ENCODE measurements at regions not wholly inside any gene's neighbourhood (a gene's known extent, or its start where the extent isn't known, plus 50 kb on each side); places are given as distances from the start of the nearest gene placed in this dataset.

DNA sequence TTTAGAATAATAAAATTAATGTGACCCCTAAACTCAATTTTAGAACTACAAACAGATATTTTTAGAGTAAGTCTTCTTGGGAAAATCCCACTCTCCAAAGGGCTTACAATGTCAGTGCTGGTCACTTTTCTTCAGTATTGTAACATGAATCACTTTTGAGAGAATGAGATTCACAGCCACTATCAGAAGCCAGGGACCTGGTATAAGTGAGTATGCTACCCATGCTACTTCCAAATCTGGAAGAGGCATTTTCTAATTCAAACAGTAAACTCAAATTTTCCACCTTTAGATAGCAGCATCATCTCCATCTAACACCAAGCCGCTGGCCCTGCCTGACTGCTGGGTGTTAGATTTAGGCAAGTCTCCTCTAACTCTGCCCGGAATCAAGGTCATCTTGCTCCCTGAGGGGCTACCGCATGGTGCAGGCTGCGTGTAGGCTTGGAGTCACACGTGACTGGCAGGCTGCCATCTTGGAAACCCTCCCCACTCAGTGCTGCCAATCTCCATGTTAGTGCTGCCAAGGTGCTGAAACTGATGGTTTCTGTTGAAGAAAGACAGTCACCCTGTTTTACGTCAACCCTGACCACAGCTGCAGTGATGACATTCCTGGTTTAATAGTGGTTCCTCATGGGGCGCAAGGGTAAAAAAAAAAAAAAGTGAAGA is 882.9 kb upstream of the B3GALT2 start:
- Histone ChIP-seq H3K27me3 (ENCODE audit: control insufficient read depth, low read length) (no peaks in the 10 kb centered on the region), H3K79me2 (ENCODE audit: control insufficient read depth, low read length) (no peaks in the 10 kb centered on the region), H3K9me3 (ENCODE audit: control insufficient read depth, insufficient read depth, low read length) (no peaks in the 10 kb centered on the region), H3K9me2 (replicated peaks; ENCODE audit: control insufficient read depth, low read length) (no peaks in the 10 kb centered on the region), H3K36me3 (ENCODE audit: control insufficient read depth, low read length) (no peaks in the 10 kb centered on the region), H4K20me1 (ENCODE audit: control insufficient read depth, insufficient read depth, low read depth, low read length) (no peaks in the 10 kb centered on the region), H3F3A (ENCODE audit: control insufficient read depth, insufficient read depth) (no peaks in the 10 kb centered on the region), H3K4me3 (ENCODE audit: low read length) (no peak overlapping the region), H3K4me1 (ENCODE audit: control insufficient read depth, low read length) (no peaks in the 10 kb centered on the region), H3K27ac (ENCODE audit: low read depth, low read length) (no peak overlapping the region), H3K4me2 (ENCODE audit: low read length) (no peak overlapping the region)
- TF ChIP-seq CTCF (IDR thresholded peaks at IDR 0.05; ENCODE audit: low read depth, low read length, poor library complexity, severe bottlenecking) (no peak), EZH2phosphoT487 (IDR thresholded peaks at IDR 0.05; ENCODE audit: borderline replicate concordance, low read length) (no peak)

GRCh38 chr1:194068446-194069167 is 882.2 kb upstream of the B3GALT2 start:
- Histone ChIP-seq H3K36me3 (ENCODE audit: control insufficient read depth, low read length) (no peaks in the 10 kb centered on the region), H3K9me3 (ENCODE audit: control insufficient read depth, insufficient read depth, low read length) (no peaks in the 10 kb centered on the region), H3K79me2 (ENCODE audit: control insufficient read depth, low read length) (no peaks in the 10 kb centered on the region), H3K4me3 (ENCODE audit: low read length) (no peak overlapping the region), H4K20me1 (ENCODE audit: control insufficient read depth, insufficient read depth, low read depth, low read length) (no peaks in the 10 kb centered on the region), H3K27me3 (ENCODE audit: control insufficient read depth, low read length) (no peaks in the 10 kb centered on the region), H3K4me1 (ENCODE audit: control insufficient read depth, low read length) (no peaks in the 10 kb centered on the region), H3F3A (ENCODE audit: control insufficient read depth, insufficient read depth) (no peaks in the 10 kb centered on the region), H3K27ac (ENCODE audit: low read depth, low read length) (no peak overlapping the region), H3K4me2 (ENCODE audit: low read length) (no peak overlapping the region), H3K9me2 (replicated peaks; ENCODE audit: control insufficient read depth, low read length) (no peaks in the 10 kb centered on the region)
- no peak for TF ChIP-seq CTCF (IDR thresholded peaks at IDR 0.05; ENCODE audit: low read depth, low read length, poor library complexity, severe bottlenecking)

GRCh38 chr1:194067772-194068171 is 881.4 kb upstream of the B3GALT2 start:
- H3K27me3 ChIP-seq (ENCODE audit: control insufficient read depth, low read length), result no peaks in the 10 kb centered on the region
- no peaks in the 10 kb centered on the region for H4K20me1 ChIP-seq (ENCODE audit: control insufficient read depth, insufficient read depth, low read depth, low read length)
- no peaks in the 10 kb centered on the region for H3K9me2 ChIP-seq (replicated peaks; ENCODE audit: control insufficient read depth, low read length)
- H3K4me3 ChIP-seq (ENCODE audit: low read length), result no peak overlapping the region
- no peak overlapping the region for H3K27ac ChIP-seq (ENCODE audit: low read depth, low read length)
- H3K79me2 ChIP-seq (ENCODE audit: control insufficient read depth, low read length), result no peaks in the 10 kb centered on the region
- no peaks in the 10 kb centered on the region for H3F3A ChIP-seq (ENCODE audit: control insufficient read depth, insufficient read depth)
- H3K4me2 ChIP-seq (ENCODE audit: low read length), result no peak overlapping the region
- TF ChIP-seq EZH2phosphoT487 (IDR thresholded peaks at IDR 0.05; ENCODE audit: borderline replicate concordance, low read length) (no peak), CTCF (IDR thresholded peaks at IDR 0.05; ENCODE audit: low read depth, low read length, poor library complexity, severe bottlenecking) (no peak)
- H3K9me3 ChIP-seq (ENCODE audit: control insufficient read depth, insufficient read depth, low read length), result peaks cover 2% of the 10 kb centered on the region; the same call in 1 of the 2 replicates
- no peaks in the 10 kb centered on the region for H3K4me1 ChIP-seq (ENCODE audit: control insufficient read depth, low read length)
- no peaks in the 10 kb centered on the region for H3K36me3 ChIP-seq (ENCODE audit: control insufficient read depth, low read length)
